ENCODE measurements at regions not wholly inside any gene's neighbourhood (a gene's known extent, or its start where the extent isn't known, plus 50 kb on each side); places are given as distances from the start of the nearest gene placed in this dataset.

DNA sequence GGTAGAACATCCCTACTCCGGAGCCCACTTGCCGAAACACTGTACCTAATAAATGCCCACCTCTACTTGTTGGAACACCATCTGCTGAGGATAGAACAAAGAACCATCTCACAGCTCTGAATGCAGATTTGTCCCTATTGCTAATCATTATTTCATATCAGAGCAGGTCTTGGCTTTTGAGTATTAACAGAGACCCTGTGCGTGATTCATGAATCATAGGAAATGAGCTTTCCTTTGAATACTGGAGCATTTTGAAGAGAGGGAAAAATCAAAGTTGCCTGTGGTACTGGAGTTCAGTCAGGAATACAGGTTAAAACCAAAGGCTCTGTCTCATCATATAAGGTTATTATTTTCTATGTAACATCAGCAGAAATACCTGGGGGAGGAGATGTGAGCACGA, 1132.3 kb downstream of the XPNPEP1 start:
- H3K27me3 ChIP-seq (ENCODE audit: control insufficient read depth in 5 of 5, insufficient read depth in 4 of 5, low read length in 5 of 5) = no peaks in the 10 kb centered on the region
- no peak overlapping the region for H3K27ac ChIP-seq (ENCODE audit: low read depth, low read length)
- peaks cover 0 to 3% (median 0%) of the 10 kb centered on the region in 5 donors for H3K4me1 ChIP-seq (ENCODE audit: control insufficient read depth in 5 of 5, insufficient read depth in 5 of 5, low read length in 5 of 5)
- no peak overlapping the region for H3K4me3 ChIP-seq (ENCODE audit: low read depth in 1 of 5, low read length in 5 of 5)
- H3K9ac ChIP-seq (ENCODE audit: low read length in 5 of 5) = no peak overlapping the region
- no peaks in the 10 kb centered on the region for H3K36me3 ChIP-seq (ENCODE audit: control insufficient read depth in 5 of 5, insufficient read depth in 5 of 5, low read length in 5 of 5)
- peaks cover 0 to 3% (median 0%) of the 10 kb centered on the region in 5 donors for H3K9me3 ChIP-seq (ENCODE audit: control insufficient read depth in 5 of 5, low read length in 5 of 5)

- Histone ChIP-seq H3K9ac (ENCODE audit: low read length in 5 of 5) (no peak overlapping the region), H3K9me3 (ENCODE audit: control insufficient read depth in 5 of 5, low read length in 5 of 5) (peaks cover 0 to 6% (median 0%) of the 10 kb centered on the region in 5 donors), H3K27me3 (ENCODE audit: control insufficient read depth in 5 of 5, insufficient read depth in 4 of 5, low read length in 5 of 5) (no peaks in the 10 kb centered on the region), H3K4me1 (ENCODE audit: control insufficient read depth in 5 of 5, insufficient read depth in 5 of 5, low read length in 5 of 5) (peaks cover 0 to 3% (median 0%) of the 10 kb centered on the region in 5 donors), H3K36me3 (ENCODE audit: control insufficient read depth in 5 of 5, insufficient read depth in 5 of 5, low read length in 5 of 5) (no peaks in the 10 kb centered on the region), H3K27ac (ENCODE audit: low read depth, low read length) (no peak overlapping the region), H3K4me3 (ENCODE audit: low read depth in 1 of 5, low read length in 5 of 5) (no peak overlapping the region)
Measured at GRCh38 chr10:108789919-108790318, 1133.4 kb downstream of the XPNPEP1 start.

GRCh38 chr10:108789336-108789735, 1134.0 kb downstream of the XPNPEP1 start:
- H3K27ac ChIP-seq (ENCODE audit: low read depth, low read length) = no peak overlapping the region
- no peak overlapping the region for H3K9ac ChIP-seq (ENCODE audit: low read length in 5 of 5)
- no peak overlapping the region for H3K4me3 ChIP-seq (ENCODE audit: low read depth in 1 of 5, low read length in 5 of 5)
- no peaks in the 10 kb centered on the region for H3K27me3 ChIP-seq (ENCODE audit: control insufficient read depth in 5 of 5, insufficient read depth in 4 of 5, low read length in 5 of 5)
- peaks cover 2 to 11% (median 4%) of the 10 kb centered on the region in 5 donors for H3K9me3 ChIP-seq (ENCODE audit: control insufficient read depth in 5 of 5, low read length in 5 of 5)
- H3K4me1 ChIP-seq (ENCODE audit: control insufficient read depth in 5 of 5, insufficient read depth in 5 of 5, low read length in 5 of 5) = peaks cover 0 to 3% (median 0%) of the 10 kb centered on the region in 5 donors
- no peaks in the 10 kb centered on the region for H3K36me3 ChIP-seq (ENCODE audit: control insufficient read depth in 5 of 5, insufficient read depth in 5 of 5, low read length in 5 of 5)

DNA sequence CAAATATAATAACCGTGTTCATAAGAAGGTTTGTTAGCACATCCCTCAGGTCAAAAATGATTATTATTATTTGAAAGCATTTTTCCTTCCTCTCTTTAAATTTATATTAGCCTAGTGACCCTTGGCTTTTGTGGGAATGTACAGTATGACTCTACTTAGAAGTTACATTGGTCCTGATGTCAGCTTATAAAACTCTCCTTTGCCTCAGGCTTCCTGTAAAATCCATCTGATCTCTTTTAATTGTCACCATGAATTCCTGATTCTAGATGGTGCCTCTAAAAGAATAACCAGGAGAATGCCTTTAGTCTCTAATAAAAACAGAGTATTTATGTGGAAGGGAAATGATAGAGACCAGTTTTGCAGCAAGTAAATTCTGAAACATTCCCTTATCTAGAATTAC, 1134.4 kb downstream of the XPNPEP1 start:
- Histone ChIP-seq H3K4me1 (ENCODE audit: control insufficient read depth in 5 of 5, insufficient read depth in 5 of 5, low read length in 5 of 5) (peaks cover 0 to 3% (median 0%) of the 10 kb centered on the region in 5 donors), H3K9me3 (ENCODE audit: control insufficient read depth in 5 of 5, low read length in 5 of 5) (peaks cover 2 to 16% (median 6%) of the 10 kb centered on the region in 5 donors), H3K27me3 (ENCODE audit: control insufficient read depth in 5 of 5, insufficient read depth in 4 of 5, low read length in 5 of 5) (no peaks in the 10 kb centered on the region)

GRCh38 chr10:108787932-108788331, 1135.4 kb downstream of the XPNPEP1 start:
- Histone ChIP-seq H3K27ac (ENCODE audit: low read depth, low read length) (no peak overlapping the region), H3K4me1 (ENCODE audit: control insufficient read depth in 5 of 5, insufficient read depth in 5 of 5, low read length in 5 of 5) (peaks cover 0 to 3% (median 0%) of the 10 kb centered on the region in 5 donors), H3K36me3 (ENCODE audit: control insufficient read depth in 5 of 5, insufficient read depth in 5 of 5, low read length in 5 of 5) (no peaks in the 10 kb centered on the region), H3K9me3 (ENCODE audit: control insufficient read depth in 5 of 5, low read length in 5 of 5) (peaks cover 2 to 19% (median 10%) of the 10 kb centered on the region in 5 donors), H3K9ac (ENCODE audit: low read length in 5 of 5) (no peak overlapping the region), H3K27me3 (ENCODE audit: control insufficient read depth in 5 of 5, insufficient read depth in 4 of 5, low read length in 5 of 5) (no peaks in the 10 kb centered on the region), H3K4me3 (ENCODE audit: low read depth in 1 of 5, low read length in 5 of 5) (no peak overlapping the region)

More for the DNA sequence above, 1134.4 kb downstream of the XPNPEP1 start:
- Histone ChIP-seq H3K36me3 (ENCODE audit: control insufficient read depth in 5 of 5, insufficient read depth in 5 of 5, low read length in 5 of 5) (no peaks in the 10 kb centered on the region), H3K4me3 (ENCODE audit: low read depth in 1 of 5, low read length in 5 of 5) (no peak overlapping the region), H3K27ac (ENCODE audit: low read depth, low read length) (no peak overlapping the region), H3K9ac (ENCODE audit: low read length in 5 of 5) (no peak overlapping the region)

GRCh38 chr10:108785011-108785410, 1138.3 kb downstream of the XPNPEP1 start:
- no peaks in the 10 kb centered on the region for H3K27me3 ChIP-seq (ENCODE audit: control insufficient read depth in 5 of 5, insufficient read depth in 4 of 5, low read length in 5 of 5)
- no peak overlapping the region for H3K27ac ChIP-seq (ENCODE audit: low read depth, low read length)
- peaks cover 2 to 19% (median 10%) of the 10 kb centered on the region in 5 donors for H3K9me3 ChIP-seq (ENCODE audit: control insufficient read depth in 5 of 5, low read length in 5 of 5)
- H3K4me1 ChIP-seq (ENCODE audit: control insufficient read depth in 5 of 5, insufficient read depth in 5 of 5, low read length in 5 of 5) = peaks cover 0 to 3% (median 0%) of the 10 kb centered on the region in 5 donors
- no peak overlapping the region for H3K4me3 ChIP-seq (ENCODE audit: low read depth in 1 of 5, low read length in 5 of 5)
- H3K36me3 ChIP-seq (ENCODE audit: control insufficient read depth in 5 of 5, insufficient read depth in 5 of 5, low read length in 5 of 5) = no peaks in the 10 kb centered on the region
- no peak overlapping the region for H3K9ac ChIP-seq (ENCODE audit: low read length in 5 of 5)

DNA sequence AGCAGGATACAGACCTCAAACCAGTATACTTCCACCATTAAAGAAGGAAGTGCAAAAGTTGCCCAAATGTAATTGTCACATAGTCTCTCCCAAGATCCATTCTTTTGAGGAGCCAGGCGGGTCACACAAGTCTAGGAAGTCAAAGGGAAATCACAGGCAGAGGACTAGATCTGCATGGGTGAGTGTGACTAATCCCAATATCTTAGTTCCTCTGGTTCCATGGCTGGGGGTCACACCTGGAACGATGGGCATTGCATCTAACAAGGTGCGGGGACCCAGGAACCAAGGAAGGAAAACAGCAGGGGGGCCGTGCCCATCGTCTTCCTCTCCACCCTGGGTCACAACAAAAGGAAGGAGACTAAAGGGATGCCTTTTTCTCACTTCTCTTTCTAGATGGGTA, 1138.8 kb downstream of the XPNPEP1 start:
- Histone ChIP-seq H3K4me1 (ENCODE audit: control insufficient read depth in 5 of 5, insufficient read depth in 5 of 5, low read length in 5 of 5) (peaks cover 0 to under 1% (median 0%) of the 10 kb centered on the region in 5 donors), H3K9me3 (ENCODE audit: control insufficient read depth in 5 of 5, low read length in 5 of 5) (peaks cover 2 to 19% (median 10%) of the 10 kb centered on the region in 5 donors), H3K9ac (ENCODE audit: low read length in 5 of 5) (no peak overlapping the region), H3K4me3 (ENCODE audit: low read depth in 1 of 5, low read length in 5 of 5) (no peak overlapping the region), H3K27me3 (ENCODE audit: control insufficient read depth in 5 of 5, insufficient read depth in 4 of 5, low read length in 5 of 5) (no peaks in the 10 kb centered on the region), H3K36me3 (ENCODE audit: control insufficient read depth in 5 of 5, insufficient read depth in 5 of 5, low read length in 5 of 5) (no peaks in the 10 kb centered on the region), H3K27ac (ENCODE audit: low read depth, low read length) (no peak overlapping the region)

GRCh38 chr10:108783897-108784296, 1139.4 kb downstream of the XPNPEP1 start:
- Histone ChIP-seq H3K4me3 (ENCODE audit: low read depth in 1 of 5, low read length in 5 of 5) (no peak overlapping the region), H3K9me3 (ENCODE audit: control insufficient read depth in 5 of 5, low read length in 5 of 5) (peaks cover 2 to 19% (median 10%) of the 10 kb centered on the region in 5 donors), H3K36me3 (ENCODE audit: control insufficient read depth in 5 of 5, insufficient read depth in 5 of 5, low read length in 5 of 5) (no peaks in the 10 kb centered on the region), H3K4me1 (ENCODE audit: control insufficient read depth in 5 of 5, insufficient read depth in 5 of 5, low read length in 5 of 5) (no peaks in the 10 kb centered on the region), H3K9ac (ENCODE audit: low read length in 5 of 5) (no peak overlapping the region), H3K27me3 (ENCODE audit: control insufficient read depth in 5 of 5, insufficient read depth in 4 of 5, low read length in 5 of 5) (no peaks in the 10 kb centered on the region), H3K27ac (ENCODE audit: low read depth, low read length) (no peak overlapping the region)

GRCh38 chr10:108782411-108782810, 1140.9 kb downstream of the XPNPEP1 start:
- Histone ChIP-seq H3K36me3 (ENCODE audit: control insufficient read depth in 5 of 5, insufficient read depth in 5 of 5, low read length in 5 of 5) (no peaks in the 10 kb centered on the region), H3K9ac (ENCODE audit: low read length in 5 of 5) (no peak overlapping the region), H3K27me3 (ENCODE audit: control insufficient read depth in 5 of 5, insufficient read depth in 4 of 5, low read length in 5 of 5) (no peaks in the 10 kb centered on the region), H3K27ac (ENCODE audit: low read depth, low read length) (no peak overlapping the region), H3K9me3 (ENCODE audit: control insufficient read depth in 5 of 5, low read length in 5 of 5) (peaks cover 2 to 19% (median 10%) of the 10 kb centered on the region in 5 donors), H3K4me1 (ENCODE audit: control insufficient read depth in 5 of 5, insufficient read depth in 5 of 5, low read length in 5 of 5) (no peaks in the 10 kb centered on the region), H3K4me3 (ENCODE audit: low read depth in 1 of 5, low read length in 5 of 5) (no peak overlapping the region)

GRCh38 chr10:108779501-108779900, 1143.8 kb downstream of the XPNPEP1 start:
- H3K4me3 ChIP-seq (ENCODE audit: low read depth in 1 of 5, low read length in 5 of 5) = no peak overlapping the region
- no peaks in the 10 kb centered on the region for H3K27me3 ChIP-seq (ENCODE audit: control insufficient read depth in 5 of 5, insufficient read depth in 4 of 5, low read length in 5 of 5)
- no peaks in the 10 kb centered on the region for H3K4me1 ChIP-seq (ENCODE audit: control insufficient read depth in 5 of 5, insufficient read depth in 5 of 5, low read length in 5 of 5)
- no peak overlapping the region for H3K27ac ChIP-seq (ENCODE audit: low read depth, low read length)
- H3K36me3 ChIP-seq (ENCODE audit: control insufficient read depth in 5 of 5, insufficient read depth in 5 of 5, low read length in 5 of 5) = no peaks in the 10 kb centered on the region
- H3K9ac ChIP-seq (ENCODE audit: low read length in 5 of 5) = no peak overlapping the region
- H3K9me3 ChIP-seq (ENCODE audit: control insufficient read depth in 5 of 5, low read length in 5 of 5) = peaks cover 2 to 10% (median 8%) of the 10 kb centered on the region in 5 donors
